ENCODE measurements at regions not wholly inside any gene's neighbourhood (a gene's known extent, or its start where the extent isn't known, plus 50 kb on each side); places are given as distances from the start of the nearest gene placed in this dataset.

- TF ChIP-seq POLR2AphosphoS5 (IDR thresholded peaks at IDR 0.05) (no peak), POLR2A (IDR thresholded peaks at IDR 0.05) (no peak), CTCF (IDR thresholded peaks at IDR 0.05) (no peak), EP300 (IDR thresholded peaks at IDR 0.05; ENCODE audit: low read depth) (no peak)
- in situ Hi-C loops (cut with MboI; ENCODE audit: low pct_ligation_motif_present in 1 of 4, low pct_unique_long_range_greater_than_20kb in 1 of 4, low sequenced_read_pairs in 3 of 4): no loop called here
Observed at GRCh38 chr3:23062982-23063381, 140.1 kb upstream of the UBE2E2 start.

GRCh38 chr3:23067116-23067515 lies 136.0 kb upstream of the UBE2E2 start:
- Histone ChIP-seq H3K9me3 (no peaks in the 10 kb centered on the region), H3K27me3 (no peaks in the 10 kb centered on the region), H3K4me3 (no peak overlapping the region), H3K36me3 (no peaks in the 10 kb centered on the region), H3K4me1 (peaks cover 0 to 7% (median 0%) of the 10 kb centered on the region in 4 donors), H3K27ac (no peak overlapping the region)
- in situ Hi-C loops (cut with MboI; ENCODE audit: low pct_ligation_motif_present in 1 of 4, low pct_unique_long_range_greater_than_20kb in 1 of 4, low sequenced_read_pairs in 3 of 4) (no loop called here), intact Hi-C loops (cut with DNase I; ENCODE audit: low total_unique reads) (no loop called here)
- no peak for DNase-seq
- no peak for TF ChIP-seq CTCF (IDR thresholded peaks at IDR 0.05)
- no peak for TF ChIP-seq POLR2AphosphoS5 (IDR thresholded peaks at IDR 0.05)
- no peak for TF ChIP-seq POLR2A (IDR thresholded peaks at IDR 0.05)
- no peak for TF ChIP-seq EP300 (IDR thresholded peaks at IDR 0.05; ENCODE audit: low read depth)

More at GRCh38 chr3:23062982-23063381, 140.1 kb upstream of the UBE2E2 start:
- Histone ChIP-seq H3K4me1 (no peaks in the 10 kb centered on the region), H3K4me3 (no peak overlapping the region), H3K27ac (no peak overlapping the region), H3K9me3 (no peaks in the 10 kb centered on the region), H3K27me3 (no peaks in the 10 kb centered on the region), H3K36me3 (no peaks in the 10 kb centered on the region)
- DNase-seq: no peak
- 95% methylated on average over 1 of the region's 1 CpG; no CpG with 5 or more reads in 1 of the 2 donors for WGBS, 2 donors (ENCODE audit: low coverage in 1 of 2)
- intact Hi-C loops (cut with DNase I; ENCODE audit: low total_unique reads): no loop called here

GRCh38 chr3:23068016-23068728 lies 135.0 kb upstream of the UBE2E2 start:
- Histone ChIP-seq H3K27ac (no peak overlapping the region), H3K36me3 (no peaks in the 10 kb centered on the region), H3K27me3 (no peaks in the 10 kb centered on the region), H3K9me3 (no peaks in the 10 kb centered on the region), H3K4me3 (no peak overlapping the region), H3K4me1 (peaks cover 0 to 7% (median 0%) of the 10 kb centered on the region in 4 donors)
- DNase-seq: no peak
- TF ChIP-seq POLR2AphosphoS5 (IDR thresholded peaks at IDR 0.05) (no peak), CTCF (IDR thresholded peaks at IDR 0.05) (no peak), POLR2A (IDR thresholded peaks at IDR 0.05) (no peak), EP300 (IDR thresholded peaks at IDR 0.05; ENCODE audit: low read depth) (no peak)
- 78 to 80% methylated on average over 4 of the region's 4 CpGs for WGBS, 2 donors (ENCODE audit: low coverage in 1 of 2)
- in situ Hi-C loops (cut with MboI; ENCODE audit: low pct_ligation_motif_present in 1 of 4, low pct_unique_long_range_greater_than_20kb in 1 of 4, low sequenced_read_pairs in 3 of 4) (no loop called here), intact Hi-C loops (cut with DNase I; ENCODE audit: low total_unique reads) (no loop called here)

GRCh38 chr3:23071296-23071695 lies 131.8 kb upstream of the UBE2E2 start:
- peak overlapping the region in 1 of 4 donors; percentile 16 for H3K27ac ChIP-seq
- no peaks in the 10 kb centered on the region for H3K36me3 ChIP-seq
- no peak overlapping the region for H3K4me3 ChIP-seq
- WGBS, 2 donors (ENCODE audit: low coverage in 1 of 2): 73 to 94% methylated on average over 2 of the region's 2 CpGs
- DNase-seq: no peak
- no peaks in the 10 kb centered on the region for H3K27me3 ChIP-seq
- H3K9me3 ChIP-seq: no peaks in the 10 kb centered on the region
- in situ Hi-C loops (cut with MboI; ENCODE audit: low pct_ligation_motif_present in 1 of 4, low pct_unique_long_range_greater_than_20kb in 1 of 4, low sequenced_read_pairs in 3 of 4): no loop called here
- peaks cover 0 to 7% (median 0%) of the 10 kb centered on the region in 4 donors for H3K4me1 ChIP-seq
- intact Hi-C loops (cut with DNase I; ENCODE audit: low total_unique reads): no loop called here
- TF ChIP-seq EP300 (IDR thresholded peaks at IDR 0.05; ENCODE audit: low read depth) (no peak), POLR2AphosphoS5 (IDR thresholded peaks at IDR 0.05) (no peak), CTCF (IDR thresholded peaks at IDR 0.05) (no peak), POLR2A (IDR thresholded peaks at IDR 0.05) (no peak)
